HuH-7 (cell line): ENCODE measurements at regions not wholly inside any gene's neighbourhood (a gene's known extent, or its start where the extent isn't known, plus 50 kb on each side); places are given as distances from the start of the nearest gene placed in this dataset.
"Not testable (repeated sequence)": the region's sequence is repeated elsewhere in the genome, so short reads cannot be mapped to it uniquely, and the experiment has no call there.

Source experiments
- DNase-seq: peaks from one replicate; pipeline ENCODE4 v3.0.0; 2011; ENCODE audit warnings: low spot score

GRCh38 chr1:222948079-222948478 is 133.2 kb downstream of the DISP1 start:
- DNase-seq = no peak

- DNase-seq = no peak
Observed at GRCh38 chr1:222950892-222951291, 136.1 kb downstream of the DISP1 start.

- DNase-seq = no peak
Observed at GRCh38 chr1:222953585-222953984, 138.7 kb downstream of the DISP1 start.

- DNase-seq = no peak
Observed at GRCh38 chr1:222955964-222956363, 141.1 kb downstream of the DISP1 start.

- no peak for DNase-seq
Observed at GRCh38 chr1:222956601-222957000, 141.8 kb downstream of the DISP1 start.

GRCh38 chr1:222967466-222968240 is 152.8 kb downstream of the DISP1 start:
- DNase-seq = no peak

- no peak for DNase-seq
Observed at GRCh38 chr1:222970040-222970439, 155.2 kb downstream of the DISP1 start.

GRCh38 chr1:222970711-222971110 is 155.9 kb downstream of the DISP1 start:
- DNase-seq = no peak

GRCh38 chr1:222971146-222971545 is 156.3 kb downstream of the DISP1 start:
- DNase-seq = no peak

GRCh38 chr1:222973561-222973960 is 158.7 kb downstream of the DISP1 start:
- no peak for DNase-seq

- DNase-seq = no peak
Observed at GRCh38 chr1:222974496-222974895, 159.7 kb downstream of the DISP1 start.

GRCh38 chr1:222975472-222976122 is 160.8 kb downstream of the DISP1 start:
- no peak for DNase-seq

GRCh38 chr1:222976453-222976852 is 161.6 kb downstream of the DISP1 start:
- no peak for DNase-seq

- not testable (repeated sequence) for DNase-seq
Observed at GRCh38 chr1:222977294-222977693, 162.5 kb downstream of the DISP1 start.

GRCh38 chr1:222979561-222979960 is 163.5 kb downstream of the TLR5 start:
- no peak for DNase-seq

- no peak for DNase-seq
Observed at GRCh38 chr1:222987674-222988076, 155.4 kb downstream of the TLR5 start.

GRCh38 chr1:222989443-222989842 is 153.6 kb downstream of the TLR5 start:
- no peak for DNase-seq

- DNase-seq = no peak
Observed at GRCh38 chr1:222991177-222991576, 151.9 kb downstream of the TLR5 start.

- no peak for DNase-seq
Observed at GRCh38 chr1:222991908-222992307, 151.1 kb downstream of the TLR5 start.

GRCh38 chr1:222994511-222995235 is 148.4 kb downstream of the TLR5 start:
- no peak for DNase-seq

GRCh38 chr1:222995236-222995580 is 147.8 kb downstream of the TLR5 start:
- DNase-seq = no peak

GRCh38 chr1:222995620-222996309 is 147.3 kb downstream of the TLR5 start:
- no peak for DNase-seq
